Fibroblast of skin of right quadriceps (primary cell): ENCODE measurements at regions not wholly inside any gene's neighbourhood (a gene's known extent, or its start where the extent isn't known, plus 50 kb on each side); places are given as distances from the start of the nearest gene placed in this dataset.
"Not testable (repeated sequence)": the region's sequence is repeated elsewhere in the genome, so short reads cannot be mapped to it uniquely, and the experiment has no call there.

Experiments
- DNase-seq: peaks from one replicate; pipeline ENCODE4 v3.0.0-alpha.2; 2013

GRCh38 chr7:54901840-54902239 lies 117.0 kb upstream of the EGFR start:
- DNase-seq: no peak

GRCh38 chr7:54904130-54904529 lies 114.7 kb upstream of the EGFR start:
- peak; percentile 99 for DNase-seq

GRCh38 chr7:54904986-54905385 lies 113.8 kb upstream of the EGFR start:
- DNase-seq: no peak

DNA sequence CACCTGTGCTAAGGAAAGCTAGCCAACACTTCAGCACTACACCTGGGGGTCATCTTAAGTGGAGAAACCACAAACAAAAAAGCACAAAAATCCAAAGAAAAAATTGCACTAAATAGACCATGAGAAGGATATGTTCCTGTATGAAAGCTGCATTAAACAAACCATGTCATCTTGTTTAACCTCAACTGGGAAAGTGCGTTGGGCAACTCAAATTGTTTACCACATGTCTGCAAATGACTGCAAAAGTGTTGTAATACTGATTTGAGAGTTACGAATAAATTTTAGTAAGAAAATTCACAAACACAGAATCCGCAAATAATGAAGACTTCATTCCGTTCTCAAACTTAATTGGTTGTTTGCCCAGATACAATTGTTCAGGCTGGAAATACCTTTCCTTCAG lies 111.9 kb upstream of the EGFR start:
- no peak for DNase-seq

GRCh38 chr7:54907981-54908380 lies 110.8 kb upstream of the EGFR start:
- no peak for DNase-seq

GRCh38 chr7:54908760-54909438 lies 109.9 kb upstream of the EGFR start:
- DNase-seq: no peak

DNA sequence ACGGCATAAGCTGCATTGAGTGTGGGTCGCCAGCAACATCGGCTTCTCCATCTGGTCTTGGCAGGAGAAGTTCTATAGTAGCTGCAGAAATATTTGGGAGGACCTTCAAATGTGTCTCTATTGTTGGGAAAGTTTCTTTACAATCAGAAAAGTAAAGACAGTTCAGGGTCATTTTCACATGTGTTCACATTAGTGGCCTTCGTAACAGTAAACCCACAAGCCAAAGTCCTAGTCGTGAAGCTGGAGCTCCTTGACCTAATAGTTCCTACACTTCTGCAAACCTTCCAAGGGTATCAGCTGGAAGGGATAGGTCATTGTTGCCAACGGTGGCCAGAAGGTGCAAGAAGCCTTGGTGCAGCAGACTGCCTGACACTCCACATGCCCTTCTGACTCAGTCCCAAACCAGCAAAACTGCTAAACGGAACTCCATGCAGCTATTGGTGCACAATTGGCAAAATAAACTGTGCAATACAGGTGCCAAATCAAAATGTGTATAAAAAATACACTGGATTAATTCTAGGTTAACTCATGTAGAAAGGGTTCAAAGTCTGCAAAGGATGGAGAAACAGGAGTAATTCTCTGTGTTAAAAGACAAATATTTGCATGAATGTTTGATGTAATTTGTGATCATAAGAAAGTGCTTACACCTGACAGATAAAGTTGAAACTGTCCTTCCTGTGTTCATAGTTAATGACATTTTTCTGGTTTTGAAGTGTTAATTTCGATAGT lies 102.8 kb upstream of the EGFR start:
- no peak for DNase-seq

- no peak for DNase-seq
These were observed 101.0 kb upstream of the EGFR start for GRCh38 chr7:54917613-54918391.

DNA sequence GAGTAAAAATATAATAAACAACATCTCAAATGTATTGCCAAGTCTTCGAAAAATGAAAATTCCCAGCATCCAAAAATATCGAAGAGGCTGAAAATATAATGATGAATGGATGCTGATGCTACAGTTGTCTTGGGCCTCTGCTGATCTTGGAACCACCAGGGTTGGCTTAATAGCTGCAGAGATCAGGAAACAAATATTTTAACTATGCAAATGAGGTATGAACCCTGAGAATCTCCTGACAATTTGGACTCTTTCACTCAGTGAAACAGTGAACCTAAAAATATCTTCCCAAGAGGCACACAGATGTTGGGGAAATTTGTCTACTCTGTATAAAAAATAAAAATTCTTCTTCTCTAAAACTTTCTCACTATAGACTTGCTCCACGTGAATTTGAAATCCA lies 97.7 kb upstream of the EGFR start:
- no peak for DNase-seq

- DNase-seq: no peak
These were observed 87.3 kb upstream of the EGFR start for GRCh38 chr7:54931532-54931931.

DNA sequence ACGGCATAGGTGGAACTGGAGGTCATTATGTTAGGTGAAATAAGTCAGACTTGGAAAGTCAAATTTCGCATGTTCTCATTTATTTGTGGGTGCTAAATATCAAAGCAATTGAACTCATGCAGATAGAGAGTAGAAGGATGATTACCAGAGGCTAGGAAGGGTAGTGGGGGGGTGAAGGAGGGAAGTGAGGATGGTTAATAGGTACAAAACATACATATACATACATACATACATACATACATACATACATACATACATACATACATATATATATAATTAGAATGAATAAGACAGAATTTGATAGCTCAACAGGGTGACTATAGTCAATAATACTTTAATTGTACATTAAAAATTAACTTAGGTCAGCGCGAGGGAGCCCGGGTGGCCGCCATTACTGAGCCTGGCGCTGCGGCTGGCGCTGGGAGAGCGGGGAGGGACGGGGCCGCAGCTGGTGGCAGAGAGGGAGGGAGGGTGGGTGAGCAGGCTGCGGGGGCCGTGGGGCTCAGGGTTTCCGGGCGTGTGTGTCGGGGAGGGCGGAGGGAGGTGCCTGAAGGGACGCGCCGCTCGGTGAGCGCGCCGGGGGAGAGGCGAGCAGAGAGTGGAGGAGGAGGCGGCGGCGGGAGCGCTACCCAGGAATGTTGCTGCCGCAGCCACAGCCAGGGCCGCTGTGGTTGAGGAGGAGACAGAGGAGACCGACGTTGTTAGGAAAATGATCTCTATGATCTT lies 85.8 kb upstream of the EGFR start:
- peak; percentile 70 for DNase-seq

DNA sequence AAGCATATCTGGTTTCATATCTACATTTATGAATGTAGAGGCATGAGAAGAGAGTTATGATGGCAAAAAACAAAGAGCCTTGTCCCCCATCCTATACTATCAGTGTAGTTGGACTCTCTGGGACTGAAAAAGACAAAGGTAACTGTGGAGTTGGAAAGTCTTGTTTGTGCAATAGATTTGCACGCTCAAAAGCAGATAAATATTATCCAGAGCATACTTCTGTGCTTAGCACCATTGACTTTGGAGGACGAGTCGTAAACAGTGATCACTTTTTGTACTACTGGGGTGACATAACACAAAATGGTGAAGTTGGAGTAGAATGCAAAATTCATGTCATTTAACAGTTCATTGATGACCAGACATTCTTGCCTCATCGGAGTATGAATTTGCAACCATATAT lies 85.2 kb upstream of the EGFR start:
- no peak for DNase-seq

DNA sequence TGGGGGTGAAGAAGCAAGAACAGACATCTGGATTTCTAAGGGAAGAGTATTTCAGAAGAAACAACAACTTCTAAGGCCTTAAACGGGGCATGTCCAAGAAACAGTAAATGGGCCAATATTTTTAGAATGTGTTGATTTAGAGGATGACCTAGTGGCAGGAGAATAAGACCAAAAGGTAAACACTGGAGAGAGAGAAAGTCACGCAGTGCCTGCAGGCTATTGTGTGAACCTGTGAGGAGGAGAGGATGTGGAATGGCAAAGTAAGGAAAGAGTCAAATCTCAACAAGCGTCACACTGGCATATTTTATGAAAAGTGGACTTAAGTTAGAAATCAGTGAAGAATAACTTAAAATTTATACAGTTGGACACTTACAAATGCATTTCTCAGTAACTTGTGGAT lies 78.1 kb upstream of the EGFR start:
- no peak for DNase-seq

GRCh38 chr7:54944179-54944578 lies 74.6 kb upstream of the EGFR start:
- DNase-seq: no peak

DNA sequence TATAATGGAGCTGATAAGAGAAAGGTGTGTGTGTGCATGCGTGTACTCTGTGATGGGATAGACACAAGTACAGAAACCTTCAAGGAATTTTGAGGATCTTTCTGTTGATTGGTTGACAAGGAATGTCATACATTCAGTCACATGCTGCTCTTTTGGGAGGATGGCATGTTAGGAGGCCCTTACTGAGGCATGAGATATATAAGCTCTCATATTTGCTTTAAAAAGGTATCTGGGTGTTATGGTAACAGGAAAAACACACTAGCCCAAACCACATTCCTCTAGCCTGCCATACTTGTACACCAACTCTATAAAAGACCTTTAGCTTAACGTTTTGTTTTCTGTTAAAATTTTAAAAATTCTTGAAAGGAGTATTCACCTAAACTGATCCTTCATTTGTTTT lies 72.5 kb upstream of the EGFR start:
- no peak for DNase-seq

GRCh38 chr7:54946764-54947163 lies 72.1 kb upstream of the EGFR start:
- DNase-seq: no peak

DNA sequence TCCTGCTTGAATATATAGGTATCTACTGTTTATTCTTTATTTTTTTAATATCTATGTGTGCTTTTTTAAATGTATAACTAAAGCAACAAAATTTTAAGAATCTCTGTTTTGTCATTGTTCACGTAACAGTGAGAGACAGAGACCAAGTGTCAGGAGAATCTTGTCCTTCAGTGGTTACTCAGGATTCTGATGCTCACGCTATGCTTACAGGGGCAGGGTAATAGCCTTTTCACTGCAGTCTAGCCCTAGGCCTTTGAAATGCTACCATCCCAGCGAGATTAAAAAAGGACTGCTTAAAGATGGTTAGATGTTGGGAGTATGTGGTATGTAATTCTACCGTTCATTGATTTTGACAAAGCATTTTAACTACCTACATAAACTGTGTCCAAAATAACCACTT lies 71.6 kb upstream of the EGFR start:
- DNase-seq: no peak

GRCh38 chr7:54949514-54949913 lies 69.3 kb upstream of the EGFR start:
- not testable (repeated sequence) for DNase-seq

DNA sequence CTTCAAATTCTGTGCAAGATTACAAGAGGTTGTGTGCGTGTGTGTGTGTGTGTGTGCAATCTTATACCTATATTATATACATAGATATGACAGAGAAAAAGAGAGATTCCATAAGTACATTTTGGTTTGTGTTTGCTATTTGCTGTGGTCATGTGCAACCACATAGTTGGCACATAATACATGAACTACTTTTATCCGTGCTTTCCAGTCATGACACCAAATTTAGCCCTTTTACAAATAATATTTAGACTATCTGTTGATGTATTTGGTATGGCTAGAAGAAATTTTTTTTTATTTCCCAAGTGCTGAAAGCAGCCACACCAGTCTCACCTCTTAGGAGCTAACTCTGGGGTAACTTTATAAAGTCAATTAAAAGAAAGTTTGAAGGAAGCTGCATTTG lies 63.5 kb upstream of the EGFR start:
- no peak for DNase-seq

GRCh38 chr7:54955696-54956420 lies 63.0 kb upstream of the EGFR start:
- no peak for DNase-seq

DNA sequence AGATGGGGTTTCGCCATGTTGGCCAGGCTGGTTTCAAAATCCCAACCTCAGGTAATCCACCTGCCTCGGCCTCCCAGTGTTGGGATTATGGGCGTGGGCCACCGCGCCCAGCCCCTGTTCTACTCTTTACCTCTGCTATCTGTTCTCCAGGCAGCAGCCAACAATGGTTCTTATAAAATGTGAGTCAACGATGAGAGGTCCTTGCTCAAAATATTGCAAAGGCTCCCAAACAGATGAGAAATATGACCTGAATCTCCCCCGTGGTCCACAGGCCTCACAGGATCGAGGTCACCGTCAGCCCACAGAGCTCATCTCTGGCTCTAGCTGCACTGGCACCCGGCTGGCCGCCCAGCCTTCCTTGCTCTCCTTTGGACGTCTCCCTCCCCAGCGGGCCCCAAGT lies 62.0 kb upstream of the EGFR start:
- no peak for DNase-seq

- peak; percentile 54 for DNase-seq
These were observed 58.3 kb upstream of the EGFR start for GRCh38 chr7:54960517-54960916.

DNA sequence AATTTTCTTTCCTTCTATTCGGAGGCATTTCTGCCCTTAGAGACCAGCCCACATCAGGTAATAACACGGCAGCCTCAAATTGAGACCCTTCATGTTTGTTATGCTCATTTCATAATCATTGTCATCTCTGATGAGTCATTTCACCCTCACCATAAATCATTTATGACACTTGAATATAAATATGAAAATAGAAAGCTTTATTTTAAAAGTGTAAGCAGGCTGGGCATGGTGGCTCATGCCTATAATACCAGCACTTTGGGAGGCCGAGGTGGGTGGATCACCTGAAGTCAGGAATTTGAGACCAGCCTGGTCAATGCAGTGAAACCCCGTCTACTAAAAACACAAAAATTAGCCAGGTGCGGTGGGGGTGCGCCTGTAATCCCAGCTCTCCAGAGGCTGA lies 57.4 kb upstream of the EGFR start:
- no peak for DNase-seq
